IMR-90 (cell line): ENCODE measurements at regions not wholly inside any gene's neighbourhood (a gene's known extent, or its start where the extent isn't known, plus 50 kb on each side); places are given as distances from the start of the nearest gene placed in this dataset.

Experiments
- ATAC-seq: fragments of 200-7000 bp; cut with Tn5 transposase; 2 replicates; pipeline ENCODE4 v1.9.1; 2020; ENCODE audit warnings: low read depth, mild to moderate bottlenecking, moderate library complexity
- BruUV-seq: library from RNA; stranded (reverse); fragments of 400-500 nt; replicated peaks from 2 replicates; lab custom pipeline; 2021; lab: Mats Ljungman, UMichigan
- CTCF ChIA-PET: fragments of 300-600 bp; formaldehyde crosslinking; extraction: SDS; loops from one replicate; lab custom pipeline; 2021; ENCODE audit warnings: antibody characterized with exemption; lab: Yijun Ruan, JAX
- POLR2A ChIA-PET: fragments of 300-600 bp; sonication (Branson Sonifier 250); formaldehyde crosslinking; loops from one replicate; lab custom pipeline; 2022; ENCODE audit warnings: antibody characterized with exemption; ENCODE audit not compliant: unreplicated experiment; lab: Charles Lee
- DNase-seq: peaks from one replicate; pipeline ENCODE4 v3.0.0; 2013
- H2AFZ ChIP-seq: replicated peaks from 2 replicates; pipeline ENCODE3; 2013; ENCODE audit warnings: low read length, mild to moderate bottlenecking; ENCODE audit not compliant: poor library complexity
- H2AK5ac ChIP-seq: 2 replicates; pipeline ENCODE4 v1.6.1; 2013; ENCODE audit warnings: low read depth, low read length, inconsistent platforms
- H2AK9ac ChIP-seq: replicated peaks from 2 replicates; pipeline ENCODE3; 2013; ENCODE audit warnings: mild to moderate bottlenecking, low read depth, low read length, moderate library complexity; ENCODE audit not compliant: poor library complexity
- H2BK120ac ChIP-seq: 2 replicates; pipeline ENCODE4 v1.6.1; 2013; ENCODE audit warnings: low read depth, low read length, inconsistent platforms
- H2BK15ac ChIP-seq: 3 replicates; pipeline ENCODE4 v1.6.1; 2013; ENCODE audit warnings: low read depth, low read length, inconsistent platforms
- H2BK20ac ChIP-seq: 2 replicates; pipeline ENCODE4 v1.6.1; 2013; ENCODE audit warnings: low read depth, mild to moderate bottlenecking, inconsistent platforms, low read length, moderate library complexity
- H2BK5ac ChIP-seq: 2 replicates; pipeline ENCODE4 v1.6.1; 2013; ENCODE audit warnings: mild to moderate bottlenecking, low read depth, low read length, inconsistent platforms; ENCODE audit not compliant: poor library complexity, severe bottlenecking
- H3K14ac ChIP-seq: replicated peaks from 2 replicates; pipeline ENCODE4 v1.6.1; 2013; ENCODE audit warnings: low read depth, low read length, inconsistent platforms
- H3K18ac ChIP-seq: 2 replicates; pipeline ENCODE4 v1.6.1; 2013; ENCODE audit warnings: low read depth, low read length, control low read depth
- H3K23ac ChIP-seq: 2 replicates; pipeline ENCODE4 v1.6.1; 2013; ENCODE audit warnings: low read depth, low read length, inconsistent platforms
- H3K27ac ChIP-seq: 2 replicates; pipeline ENCODE4 v1.5.1; 2013; ENCODE audit warnings: mild to moderate bottlenecking, control low read depth, low read length; ENCODE audit not compliant: insufficient read depth
- H3K27me3 ChIP-seq: 2 replicates; pipeline ENCODE4 v1.6.1; 2013; ENCODE audit warnings: low read length; ENCODE audit not compliant: control insufficient read depth, insufficient read depth
- H3K36me3 ChIP-seq: 2 replicates; pipeline ENCODE4 v1.6.1; 2013; ENCODE audit warnings: low read length, mixed read lengths; ENCODE audit not compliant: control insufficient read depth, insufficient read depth
- H3K4ac ChIP-seq: 2 replicates; pipeline ENCODE4 v1.6.1; 2013; ENCODE audit warnings: low read depth, low read length, inconsistent platforms
- H3K4me1 ChIP-seq: 2 replicates; pipeline ENCODE4 v1.6.1; 2013; ENCODE audit warnings: low read length, mixed read lengths; ENCODE audit not compliant: control insufficient read depth, insufficient read depth
- H3K4me2 ChIP-seq: 2 replicates; pipeline ENCODE4 v1.6.1; 2013; ENCODE audit warnings: low read depth, mild to moderate bottlenecking, control low read depth, low read length, moderate library complexity
- H3K4me3 ChIP-seq: 2 replicates; pipeline ENCODE4 v1.5.1; 2013; ENCODE audit warnings: low read depth, mild to moderate bottlenecking, control low read depth, low read length, moderate library complexity; ENCODE audit not compliant: insufficient read depth
- H3K56ac ChIP-seq: 2 replicates; pipeline ENCODE4 v1.6.1; 2013; ENCODE audit warnings: low read length, inconsistent platforms; ENCODE audit not compliant: insufficient read depth; ENCODE audit errors: extremely low read depth
- H3K79me1 ChIP-seq, 2 experiments: 2 replicates each; pipeline ENCODE4 v1.6.1; 2013; ENCODE audit warnings: low read length in 2 of 2, inconsistent platforms in 1 of 2, low read depth in 1 of 2
- H3K9ac ChIP-seq: 2 replicates; pipeline ENCODE4 v1.6.1; 2013; ENCODE audit warnings: low read depth, low read length, control low read depth
- H3K9me1 ChIP-seq: 2 replicates; pipeline ENCODE4 v1.6.1; 2013; ENCODE audit warnings: low read length, inconsistent platforms; ENCODE audit not compliant: insufficient read depth
- H3K9me3 ChIP-seq: 2 replicates; pipeline ENCODE4 v1.6.1; 2013; ENCODE audit warnings: low read length; ENCODE audit not compliant: control insufficient read depth, insufficient read depth
- H4K20me1 ChIP-seq: 2 replicates; pipeline ENCODE4 v1.6.1; 2013; ENCODE audit warnings: low read length, inconsistent platforms; ENCODE audit not compliant: insufficient read depth
- H4K5ac ChIP-seq: 2 replicates; pipeline ENCODE4 v1.6.1; 2013; ENCODE audit warnings: mild to moderate bottlenecking, low read depth, low read length, control low read depth
- H4K8ac ChIP-seq, 2 experiments: 2 replicates each; pipeline ENCODE4 v1.6.1; 2013; ENCODE audit warnings: low read depth in 2 of 2, low read length in 2 of 2, control low read depth in 1 of 2, inconsistent platforms in 1 of 2
- H4K91ac ChIP-seq: 2 replicates; pipeline ENCODE4 v1.6.1; 2013; ENCODE audit warnings: low read depth, low read length, inconsistent platforms; ENCODE audit not compliant: insufficient read depth
- RCOR1 ChIP-seq: IDR thresholded peaks from 2 replicates; pipeline ENCODE4 v1.6.1; 2012; ENCODE audit warnings: mild to moderate bottlenecking, low read length, improper control_type of control experiment; ENCODE audit not compliant: insufficient replicate concordance
- SMC3 ChIP-seq: fragments of 150-350 bp; IDR thresholded peaks from 2 replicates; pipeline ENCODE4 v1.6.1; 2016; ENCODE audit warnings: low read depth, mild to moderate bottlenecking, antibody characterized with exemption, low read length, moderate library complexity
- WGBS, 2 experiments: methylation state at CpG; one replicate each; pipeline versions ENCODE4 v1.1.5 to v1.1.7; 2013; ENCODE audit warnings: missing lambda C conversion rate in 2 of 2; ENCODE audit not compliant: insufficient read length in 1 of 2; ENCODE audit errors: extremely low coverage in 2 of 2; 5-methylcytosine and 5-hydroxymethylcytosine counted together
- dilution Hi-C: fragments of 300-500 bp; cut with HindIII; formaldehyde crosslinking; loops from one replicate; pipeline ENCODE4 v1.14.3; 2018; ENCODE audit warnings: low sequenced_read_pairs; ENCODE audit not compliant: unreplicated experiment
- in situ Hi-C: fragments of 300-500 bp; cut with MboI; formaldehyde crosslinking; loops from 3 replicates; pipeline ENCODE4 v1.14.3; 2019; ENCODE audit warnings: low sequenced_read_pairs, inconsistent platforms, mixed read lengths
- intact Hi-C: fragments of 100-400 bp; cut with micrococcal nuclease; formaldehyde crosslinking; loops from 2 replicates; pipeline ENCODE4 v1.10.0; 2022
- TF ChIP-seq, protein P1 (sequence below): conservative IDR thresholded peaks from 2 replicates; pipeline ENCODE4 v1.5.1; 2012; ENCODE audit warnings: mild to moderate bottlenecking, low read depth, low read length, improper control_type of control experiment

DNA sequence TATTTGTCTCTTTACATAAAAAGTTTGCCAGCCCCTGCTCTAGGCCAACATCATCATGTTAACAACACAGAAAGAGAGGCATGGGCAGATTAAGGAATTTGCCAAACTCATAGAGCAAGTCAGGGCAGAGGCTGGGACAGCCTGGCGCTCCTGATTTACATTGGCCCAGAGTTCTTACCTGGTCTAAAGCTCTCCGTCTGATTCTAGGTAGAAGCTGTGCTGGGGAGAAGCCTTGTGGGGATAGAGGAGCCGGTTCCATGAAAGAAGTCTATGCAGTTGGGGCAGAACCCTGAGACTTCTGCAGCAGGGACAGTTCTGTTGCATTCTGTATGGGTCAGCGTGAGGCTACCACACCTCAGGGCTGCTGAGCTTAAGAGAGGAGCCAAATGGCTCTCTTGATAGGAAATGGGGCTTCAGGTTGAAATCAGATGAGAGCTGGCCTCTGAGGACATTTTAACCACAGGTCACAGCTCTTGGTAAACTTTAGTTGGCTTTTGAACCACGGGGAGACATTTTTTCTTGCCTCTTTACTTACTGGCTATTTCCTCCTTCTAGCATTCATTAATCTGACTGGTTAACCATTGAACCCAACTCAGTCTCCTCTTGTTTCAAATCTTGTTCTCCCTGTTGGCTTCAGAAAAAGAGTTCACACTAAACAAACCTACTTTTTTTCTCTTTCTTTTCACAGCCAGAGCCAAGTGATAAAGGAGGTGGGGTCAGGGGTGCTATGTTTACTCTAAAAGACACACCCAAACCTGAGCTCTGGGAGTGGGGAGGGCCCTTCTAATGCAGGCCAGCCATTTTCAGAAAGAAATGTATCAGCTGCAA is 250.7 kb downstream of the OPA1 start:
- Histone ChIP-seq H3K18ac (no peak overlapping the region), H3K9ac (no peak overlapping the region), H3K79me1 (no peaks in the 10 kb centered on the region), H3K56ac (no peak overlapping the region), H2BK5ac (no peak overlapping the region), H3K14ac (no peak overlapping the region), H3K27me3 (peaks cover 31% of the 10 kb centered on the region), H4K20me1 (no peaks in the 10 kb centered on the region), H3K23ac (no peak overlapping the region), H3K9me1 (no peaks in the 10 kb centered on the region), H2AFZ (no peak overlapping the region), H2AK5ac (no peak overlapping the region), H2AK9ac (no peak overlapping the region), H3K4me1 (no peaks in the 10 kb centered on the region), H3K4me3 (no peak overlapping the region), H2BK20ac (no peak overlapping the region), H3K4me2 (no peak overlapping the region), H3K27ac (no peak overlapping the region), H2BK15ac (no peak overlapping the region), H4K5ac (no peak overlapping the region), H3K9me3 (no peaks in the 10 kb centered on the region), H4K91ac (no peak overlapping the region), H3K36me3 (no peaks in the 10 kb centered on the region), H3K4ac (no peak overlapping the region), H2BK120ac (no peak overlapping the region), H4K8ac (no peak overlapping the region)
- no TSS peak for BruUV-seq
- WGBS, 2 experiments: 80% methylated on average over 1 of the region's 5 CpGs; no CpG with 5 or more reads in 1 of the 2 experiments
- DNase-seq (no peak), ATAC-seq (no peak)
- dilution Hi-C loops: no loop called here
- TF ChIP-seq, protein P1, sequence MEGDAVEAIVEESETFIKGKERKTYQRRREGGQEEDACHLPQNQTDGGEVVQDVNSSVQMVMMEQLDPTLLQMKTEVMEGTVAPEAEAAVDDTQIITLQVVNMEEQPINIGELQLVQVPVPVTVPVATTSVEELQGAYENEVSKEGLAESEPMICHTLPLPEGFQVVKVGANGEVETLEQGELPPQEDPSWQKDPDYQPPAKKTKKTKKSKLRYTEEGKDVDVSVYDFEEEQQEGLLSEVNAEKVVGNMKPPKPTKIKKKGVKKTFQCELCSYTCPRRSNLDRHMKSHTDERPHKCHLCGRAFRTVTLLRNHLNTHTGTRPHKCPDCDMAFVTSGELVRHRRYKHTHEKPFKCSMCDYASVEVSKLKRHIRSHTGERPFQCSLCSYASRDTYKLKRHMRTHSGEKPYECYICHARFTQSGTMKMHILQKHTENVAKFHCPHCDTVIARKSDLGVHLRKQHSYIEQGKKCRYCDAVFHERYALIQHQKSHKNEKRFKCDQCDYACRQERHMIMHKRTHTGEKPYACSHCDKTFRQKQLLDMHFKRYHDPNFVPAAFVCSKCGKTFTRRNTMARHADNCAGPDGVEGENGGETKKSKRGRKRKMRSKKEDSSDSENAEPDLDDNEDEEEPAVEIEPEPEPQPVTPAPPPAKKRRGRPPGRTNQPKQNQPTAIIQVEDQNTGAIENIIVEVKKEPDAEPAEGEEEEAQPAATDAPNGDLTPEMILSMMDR: no peak
- TF ChIP-seq RCOR1: no peak
- TF ChIP-seq SMC3: no peak
- intact Hi-C loops: no loop called here
- ChIA-PET CTCF (interaction anchor here (0.6 kb wide), 1 partner anchor 20 kb away, joined by 3 read pairs; no protein-coding TSS in a partner anchor), POLR2A (interaction anchor here (0.6 kb wide), 1 partner anchor 291 kb away, joined by 3 read pairs; no protein-coding TSS in a partner anchor)
- in situ Hi-C loops: no loop called here
